ENCODE measurements at regions not wholly inside any gene's neighbourhood (a gene's known extent, or its start where the extent isn't known, plus 50 kb on each side); places are given as distances from the start of the nearest gene placed in this dataset.

DNA sequence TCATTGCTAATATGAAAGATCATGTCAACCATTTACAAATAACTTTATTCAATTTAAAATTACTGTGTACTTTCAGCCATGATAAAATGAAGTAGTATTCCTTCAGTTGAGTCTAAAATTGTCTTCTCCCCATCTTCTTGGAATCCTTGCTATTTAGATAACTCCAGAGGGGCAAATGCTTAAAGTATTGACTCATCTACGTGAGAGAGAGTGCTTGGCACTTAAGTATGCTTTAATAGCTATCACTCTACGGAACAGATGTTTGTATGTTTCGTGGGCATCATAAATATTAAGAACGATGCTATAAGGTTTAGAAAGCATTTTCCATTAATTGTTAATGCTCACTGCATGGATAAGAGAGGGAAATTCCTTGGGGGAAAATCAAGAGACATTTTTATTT, 69.3 kb upstream of the MED13 start:
- no peak for TF ChIP-seq POLR2A (IDR thresholded peaks at IDR 0.05)
- TF ChIP-seq, protein P1, sequence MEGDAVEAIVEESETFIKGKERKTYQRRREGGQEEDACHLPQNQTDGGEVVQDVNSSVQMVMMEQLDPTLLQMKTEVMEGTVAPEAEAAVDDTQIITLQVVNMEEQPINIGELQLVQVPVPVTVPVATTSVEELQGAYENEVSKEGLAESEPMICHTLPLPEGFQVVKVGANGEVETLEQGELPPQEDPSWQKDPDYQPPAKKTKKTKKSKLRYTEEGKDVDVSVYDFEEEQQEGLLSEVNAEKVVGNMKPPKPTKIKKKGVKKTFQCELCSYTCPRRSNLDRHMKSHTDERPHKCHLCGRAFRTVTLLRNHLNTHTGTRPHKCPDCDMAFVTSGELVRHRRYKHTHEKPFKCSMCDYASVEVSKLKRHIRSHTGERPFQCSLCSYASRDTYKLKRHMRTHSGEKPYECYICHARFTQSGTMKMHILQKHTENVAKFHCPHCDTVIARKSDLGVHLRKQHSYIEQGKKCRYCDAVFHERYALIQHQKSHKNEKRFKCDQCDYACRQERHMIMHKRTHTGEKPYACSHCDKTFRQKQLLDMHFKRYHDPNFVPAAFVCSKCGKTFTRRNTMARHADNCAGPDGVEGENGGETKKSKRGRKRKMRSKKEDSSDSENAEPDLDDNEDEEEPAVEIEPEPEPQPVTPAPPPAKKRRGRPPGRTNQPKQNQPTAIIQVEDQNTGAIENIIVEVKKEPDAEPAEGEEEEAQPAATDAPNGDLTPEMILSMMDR (IDR thresholded peaks at IDR 0.05), result no peak

Data from heart left ventricle (tissue), 13 donors.